GM12878 (cell line): ENCODE measurements at regions not wholly inside any gene's neighbourhood (a gene's known extent, or its start where the extent isn't known, plus 50 kb on each side); places are given as distances from the start of the nearest gene placed in this dataset.

Experiments
- ATAC-seq: fragments of 200-7000 bp; cut with Tn5 transposase; 3 replicates; pipeline ENCODE4 v1.9.1; 2020; ENCODE audit warnings: mild to moderate bottlenecking, moderate library complexity
- BruUV-seq: library from RNA; stranded (reverse); fragments of 400-500 nt; replicated peaks from 2 replicates; lab custom pipeline; 2021; lab: Mats Ljungman, UMichigan
- CTCF ChIA-PET: fragments of 300-600 bp; sonication (Branson Sonifier 250); formaldehyde crosslinking; extraction: SDS; loops from one replicate; lab custom pipeline; 2021; ENCODE audit warnings: inconsistent platforms; lab: Yijun Ruan, JAX
- POLR2A ChIA-PET: fragments of 350-600 bp; formaldehyde crosslinking; extraction: SDS; loops from one replicate; lab custom pipeline; 2021; ENCODE audit warnings: inconsistent platforms; lab: Charles Lee
- RAD21 ChIA-PET: fragments of 300-600 bp; sonication (Branson Sonifier 250); formaldehyde crosslinking; loops from one replicate; lab custom pipeline; 2023; ENCODE audit warnings: antibody characterized with exemption; ENCODE audit not compliant: unreplicated experiment; lab: Charles Lee
- SMC1A ChIA-PET: fragments of 300-600 bp; sonication (Branson Sonifier 250); formaldehyde crosslinking; loops from one replicate; lab custom pipeline; 2023; ENCODE audit not compliant: unreplicated experiment, uncharacterized antibody; lab: Charles Lee
- DNase-seq: peaks from one replicate; pipeline ENCODE4 v3.0.0-alpha.2; 2011; ENCODE audit warnings: low read depth, low spot score
- FAIRE-seq: peaks from 3 replicates; lab custom pipeline; 2011; peaks lifted over from hg19 to GRCh38; lab: Jason Lieb, UNC
- H2AFZ ChIP-seq: 2 replicates; pipeline ENCODE4 v1.6.0; 2011; ENCODE audit warnings: low read depth, low read length, control low read depth; ENCODE audit not compliant: control insufficient read depth
- H3K27ac ChIP-seq: 2 replicates; pipeline ENCODE4 v1.5.1; 2011; ENCODE audit warnings: control low read depth; ENCODE audit not compliant: control insufficient read depth, insufficient read depth
- H3K27me3 ChIP-seq, 2 experiments: replicated peaks in 1 of 2; 2 replicates each; pipeline versions ENCODE4 v1.6.0 to v1.6.1; 2011; ENCODE audit warnings: low read length in 1 of 2; ENCODE audit not compliant: control insufficient read depth in 2 of 2, insufficient read depth in 2 of 2
- H3K36me3 ChIP-seq, 2 experiments: 2 replicates each; pipeline ENCODE4 v1.5.1; 2011; ENCODE audit warnings: low read length in 1 of 2; ENCODE audit not compliant: control insufficient read depth in 2 of 2, insufficient read depth in 2 of 2
- H3K4me1 ChIP-seq: 2 replicates; pipeline ENCODE4 v1.6.1; 2011; ENCODE audit warnings: mild to moderate bottlenecking, low read length, moderate library complexity, mixed read lengths; ENCODE audit not compliant: control insufficient read depth, insufficient read depth
- H3K4me2 ChIP-seq: 2 replicates; pipeline ENCODE4 v1.6.0; 2011; ENCODE audit warnings: control low read depth; ENCODE audit not compliant: control insufficient read depth, insufficient read depth
- H3K4me3 ChIP-seq: fragments of 200-600 bp; sonication (generic); 2 replicates; pipeline ENCODE4 v1.5.1; 2016
- H3K79me2 ChIP-seq: 2 replicates; pipeline ENCODE4 v1.6.0; 2011; ENCODE audit warnings: low read length; ENCODE audit not compliant: control insufficient read depth, insufficient read depth
- H3K9ac ChIP-seq: 2 replicates; pipeline ENCODE4 v1.8.0; 2011; ENCODE audit warnings: low read length, control low read depth, mixed read lengths; ENCODE audit not compliant: control insufficient read depth, insufficient read depth
- H3K9me3 ChIP-seq: replicated peaks from 3 replicates; pipeline ENCODE4 v1.5.1; 2011; ENCODE audit warnings: mild to moderate bottlenecking, low read length; ENCODE audit not compliant: control insufficient read depth, insufficient read depth
- H4K20me1 ChIP-seq: 2 replicates; pipeline ENCODE4 v1.6.0; 2011; ENCODE audit not compliant: control insufficient read depth, insufficient read depth
- BHLHE40 ChIP-seq, 2 experiments: fragments of 450-650 bp in 1 of 2; IDR thresholded peaks; 2 replicates each; pipeline ENCODE4 v1.6.1; 2011 to 2017; ENCODE audit warnings: low read depth in 2 of 2, borderline replicate concordance in 1 of 2, improper control_type of control experiment in 1 of 2, low read length in 1 of 2, mild to moderate bottlenecking in 1 of 2
- HDAC2 ChIP-seq: fragments of 200-600 bp; sonication (generic); IDR thresholded peaks from 2 replicates; pipeline ENCODE4 v1.6.1; 2017
- IKZF2 ChIP-seq, 2 experiments: fragments of 450-650 bp; IDR thresholded peaks; 2 replicates each; pipeline ENCODE4 v1.6.1; 2017; ENCODE audit warnings: mild to moderate bottlenecking in 2 of 2, moderate library complexity in 2 of 2
- NFIC ChIP-seq: IDR thresholded peaks from 2 replicates; pipeline ENCODE4 v1.6.1; 2012; ENCODE audit warnings: low read depth, mild to moderate bottlenecking, inconsistent platforms, low read length, moderate library complexity
- POU2F2 ChIP-seq: IDR thresholded peaks from 3 replicates; pipeline ENCODE4 v1.6.1; 2011; ENCODE audit warnings: low read depth, mild to moderate bottlenecking, low read length, borderline replicate concordance
- SMAD5 ChIP-seq: IDR thresholded peaks from 2 replicates; pipeline ENCODE4 v1.6.1; 2016; ENCODE audit warnings: antibody characterized with exemption, low read depth
- SREBF2 ChIP-seq: IDR thresholded peaks from 2 replicates; pipeline ENCODE4 v1.6.1; 2012; ENCODE audit warnings: mild to moderate bottlenecking, low read length
- TCF3 ChIP-seq: IDR thresholded peaks from 2 replicates; pipeline ENCODE4 v1.6.1; 2012; ENCODE audit warnings: low read depth, mild to moderate bottlenecking, low read length, borderline replicate concordance; ENCODE audit not compliant: insufficient read depth
- ZNF384 ChIP-seq: IDR thresholded peaks from 2 replicates; pipeline ENCODE4 v1.6.1; 2012; ENCODE audit warnings: low read depth, mild to moderate bottlenecking, low read length, improper control_type of control experiment, borderline replicate concordance
- WGBS: methylation state at CpG from one replicate; pipeline ENCODE4 v1.1.6; 2016; ENCODE audit warnings: low lambda C conversion rate; ENCODE audit not compliant: insufficient replicate concordance, insufficient coverage; ENCODE audit errors: missing lambda C conversion rate; 5-methylcytosine and 5-hydroxymethylcytosine counted together
- in situ Hi-C: fragments of 300-500 bp; cut with MboI; formaldehyde crosslinking; loops from 9 replicates; pipeline ENCODE4 v1.14.3; 2018; ENCODE audit warnings: mixed read lengths
- intact Hi-C: fragments of 100-400 bp; cut with micrococcal nuclease; formaldehyde crosslinking; loops from one replicate; pipeline ENCODE4 v1.14.2; 2022; ENCODE audit not compliant: unreplicated experiment
- TF ChIP-seq, protein P1 (sequence below): IDR thresholded peaks from 2 replicates; pipeline ENCODE4 v1.6.1; 2012; ENCODE audit warnings: improper control_type of control experiment, low read depth, low read length; ENCODE audit not compliant: insufficient replicate concordance
- TF ChIP-seq, protein P2 (sequence below): fragments of 450-650 bp; formaldehyde crosslinking; IDR thresholded peaks from 2 replicates; pipeline ENCODE4 v1.5.0; 2022; ENCODE audit warnings: mild to moderate bottlenecking, missing genetic modification characterization
- TF ChIP-seq, protein P3 (sequence below): fragments of 450-650 bp; IDR thresholded peaks from 2 replicates; pipeline ENCODE4 v1.6.1; 2017; ENCODE audit warnings: mild to moderate bottlenecking, moderate library complexity

DNA sequence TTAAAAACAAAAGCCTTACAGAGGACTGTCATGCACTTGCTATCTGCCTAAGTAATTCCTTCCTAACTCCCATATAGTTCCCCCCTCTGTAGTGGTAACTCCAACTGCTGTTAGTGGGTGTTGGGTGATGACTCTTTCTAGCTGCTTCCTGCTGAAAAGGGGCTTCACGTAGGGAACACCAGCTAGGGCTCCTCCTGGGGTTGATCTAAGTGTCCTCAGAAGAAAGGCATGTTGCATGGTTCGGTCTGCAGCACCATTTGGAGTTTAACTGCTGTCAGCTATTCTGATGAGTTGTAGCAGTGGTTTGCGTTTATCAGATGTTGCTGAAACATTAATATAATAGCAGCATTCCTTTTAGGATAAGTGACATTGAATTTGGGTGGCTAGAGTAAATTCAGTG lies 281.9 kb upstream of the TUSC1 start:
- Histone ChIP-seq H3K9ac (no peak overlapping the region), H4K20me1 (no peaks in the 10 kb centered on the region), H3K79me2 (no peaks in the 10 kb centered on the region), H3K27me3 (no peaks in the 10 kb centered on the region), H2AFZ (no peak overlapping the region), H3K4me1 (no peaks in the 10 kb centered on the region), H3K36me3 (no peaks in the 10 kb centered on the region), H3K27ac (no peak overlapping the region), H3K9me3 (no peaks in the 10 kb centered on the region), H3K4me2 (no peak overlapping the region), H3K4me3 (no peak overlapping the region)
- RAD21 ChIA-PET = no interaction called here
- CTCF ChIA-PET = interaction anchor here (2.4 kb wide), 1 partner anchor 366 kb away, joined by 6 read pairs; no protein-coding TSS in a partner anchor
- BruUV-seq = no TSS peak
- no peak for ATAC-seq
- SMC1A ChIA-PET = interaction anchor here (0.6 kb wide), 1 partner anchor 69 kb away, joined by 3 read pairs; no protein-coding TSS in a partner anchor
- intact Hi-C loops (loop anchor here (10.0 kb wide), 1 partner anchor 895 kb away; no protein-coding TSS in a partner anchor), in situ Hi-C loops (loop anchor here (5.0 to 10.0 kb wide), 2 partner anchors 367 to 645 kb away; no protein-coding TSS in a partner anchor)
- 14% methylated on average over 3 of the region's 3 CpGs for WGBS
- FAIRE-seq = no peak
- DNase-seq = no peak
- POLR2A ChIA-PET = no interaction called here
- TF ChIP-seq, protein P1, sequence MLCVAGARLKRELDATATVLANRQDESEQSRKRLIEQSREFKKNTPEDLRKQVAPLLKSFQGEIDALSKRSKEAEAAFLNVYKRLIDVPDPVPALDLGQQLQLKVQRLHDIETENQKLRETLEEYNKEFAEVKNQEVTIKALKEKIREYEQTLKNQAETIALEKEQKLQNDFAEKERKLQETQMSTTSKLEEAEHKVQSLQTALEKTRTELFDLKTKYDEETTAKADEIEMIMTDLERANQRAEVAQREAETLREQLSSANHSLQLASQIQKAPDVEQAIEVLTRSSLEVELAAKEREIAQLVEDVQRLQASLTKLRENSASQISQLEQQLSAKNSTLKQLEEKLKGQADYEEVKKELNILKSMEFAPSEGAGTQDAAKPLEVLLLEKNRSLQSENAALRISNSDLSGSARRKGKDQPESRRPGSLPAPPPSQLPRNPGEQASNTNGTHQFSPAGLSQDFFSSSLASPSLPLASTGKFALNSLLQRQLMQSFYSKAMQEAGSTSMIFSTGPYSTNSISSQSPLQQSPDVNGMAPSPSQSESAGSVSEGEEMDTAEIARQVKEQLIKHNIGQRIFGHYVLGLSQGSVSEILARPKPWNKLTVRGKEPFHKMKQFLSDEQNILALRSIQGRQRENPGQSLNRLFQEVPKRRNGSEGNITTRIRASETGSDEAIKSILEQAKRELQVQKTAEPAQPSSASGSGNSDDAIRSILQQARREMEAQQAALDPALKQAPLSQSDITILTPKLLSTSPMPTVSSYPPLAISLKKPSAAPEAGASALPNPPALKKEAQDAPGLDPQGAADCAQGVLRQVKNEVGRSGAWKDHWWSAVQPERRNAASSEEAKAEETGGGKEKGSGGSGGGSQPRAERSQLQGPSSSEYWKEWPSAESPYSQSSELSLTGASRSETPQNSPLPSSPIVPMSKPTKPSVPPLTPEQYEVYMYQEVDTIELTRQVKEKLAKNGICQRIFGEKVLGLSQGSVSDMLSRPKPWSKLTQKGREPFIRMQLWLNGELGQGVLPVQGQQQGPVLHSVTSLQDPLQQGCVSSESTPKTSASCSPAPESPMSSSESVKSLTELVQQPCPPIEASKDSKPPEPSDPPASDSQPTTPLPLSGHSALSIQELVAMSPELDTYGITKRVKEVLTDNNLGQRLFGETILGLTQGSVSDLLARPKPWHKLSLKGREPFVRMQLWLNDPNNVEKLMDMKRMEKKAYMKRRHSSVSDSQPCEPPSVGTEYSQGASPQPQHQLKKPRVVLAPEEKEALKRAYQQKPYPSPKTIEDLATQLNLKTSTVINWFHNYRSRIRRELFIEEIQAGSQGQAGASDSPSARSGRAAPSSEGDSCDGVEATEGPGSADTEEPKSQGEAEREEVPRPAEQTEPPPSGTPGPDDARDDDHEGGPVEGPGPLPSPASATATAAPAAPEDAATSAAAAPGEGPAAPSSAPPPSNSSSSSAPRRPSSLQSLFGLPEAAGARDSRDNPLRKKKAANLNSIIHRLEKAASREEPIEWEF = no peak
- TF ChIP-seq TCF3 (no peak), POU2F2 (no peak), IKZF2 (IDR thresholded peaks at IDR 0.05) (no peak), SMAD5 (no peak), BHLHE40 (IDR thresholded peaks at IDR 0.05; ENCODE audit: borderline replicate concordance in 1 of 2, low read depth in 2 of 2, low read length in 1 of 2) (no peak), NFIC (no peak), ZNF384 (no peak), HDAC2 (no peak), SREBF2 (no peak)
- TF ChIP-seq, protein P2, sequence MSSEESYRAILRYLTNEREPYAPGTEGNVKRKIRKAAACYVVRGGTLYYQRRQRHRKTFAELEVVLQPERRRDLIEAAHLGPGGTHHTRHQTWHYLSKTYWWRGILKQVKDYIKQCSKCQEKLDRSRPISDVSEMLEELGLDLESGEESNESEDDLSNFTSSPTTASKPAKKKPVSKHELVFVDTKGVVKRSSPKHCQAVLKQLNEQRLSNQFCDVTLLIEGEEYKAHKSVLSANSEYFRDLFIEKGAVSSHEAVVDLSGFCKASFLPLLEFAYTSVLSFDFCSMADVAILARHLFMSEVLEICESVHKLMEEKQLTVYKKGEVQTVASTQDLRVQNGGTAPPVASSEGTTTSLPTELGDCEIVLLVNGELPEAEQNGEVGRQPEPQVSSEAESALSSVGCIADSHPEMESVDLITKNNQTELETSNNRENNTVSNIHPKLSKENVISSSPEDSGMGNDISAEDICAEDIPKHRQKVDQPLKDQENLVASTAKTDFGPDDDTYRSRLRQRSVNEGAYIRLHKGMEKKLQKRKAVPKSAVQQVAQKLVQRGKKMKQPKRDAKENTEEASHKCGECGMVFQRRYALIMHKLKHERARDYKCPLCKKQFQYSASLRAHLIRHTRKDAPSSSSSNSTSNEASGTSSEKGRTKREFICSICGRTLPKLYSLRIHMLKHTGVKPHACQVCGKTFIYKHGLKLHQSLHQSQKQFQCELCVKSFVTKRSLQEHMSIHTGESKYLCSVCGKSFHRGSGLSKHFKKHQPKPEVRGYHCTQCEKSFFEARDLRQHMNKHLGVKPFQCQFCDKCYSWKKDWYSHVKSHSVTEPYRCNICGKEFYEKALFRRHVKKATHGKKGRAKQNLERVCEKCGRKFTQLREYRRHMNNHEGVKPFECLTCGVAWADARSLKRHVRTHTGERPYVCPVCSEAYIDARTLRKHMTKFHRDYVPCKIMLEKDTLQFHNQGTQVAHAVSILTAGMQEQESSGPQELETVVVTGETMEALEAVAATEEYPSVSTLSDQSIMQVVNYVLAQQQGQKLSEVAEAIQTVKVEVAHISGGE (CRISPR knock-in tag) = no peak
- TF ChIP-seq, protein P3, sequence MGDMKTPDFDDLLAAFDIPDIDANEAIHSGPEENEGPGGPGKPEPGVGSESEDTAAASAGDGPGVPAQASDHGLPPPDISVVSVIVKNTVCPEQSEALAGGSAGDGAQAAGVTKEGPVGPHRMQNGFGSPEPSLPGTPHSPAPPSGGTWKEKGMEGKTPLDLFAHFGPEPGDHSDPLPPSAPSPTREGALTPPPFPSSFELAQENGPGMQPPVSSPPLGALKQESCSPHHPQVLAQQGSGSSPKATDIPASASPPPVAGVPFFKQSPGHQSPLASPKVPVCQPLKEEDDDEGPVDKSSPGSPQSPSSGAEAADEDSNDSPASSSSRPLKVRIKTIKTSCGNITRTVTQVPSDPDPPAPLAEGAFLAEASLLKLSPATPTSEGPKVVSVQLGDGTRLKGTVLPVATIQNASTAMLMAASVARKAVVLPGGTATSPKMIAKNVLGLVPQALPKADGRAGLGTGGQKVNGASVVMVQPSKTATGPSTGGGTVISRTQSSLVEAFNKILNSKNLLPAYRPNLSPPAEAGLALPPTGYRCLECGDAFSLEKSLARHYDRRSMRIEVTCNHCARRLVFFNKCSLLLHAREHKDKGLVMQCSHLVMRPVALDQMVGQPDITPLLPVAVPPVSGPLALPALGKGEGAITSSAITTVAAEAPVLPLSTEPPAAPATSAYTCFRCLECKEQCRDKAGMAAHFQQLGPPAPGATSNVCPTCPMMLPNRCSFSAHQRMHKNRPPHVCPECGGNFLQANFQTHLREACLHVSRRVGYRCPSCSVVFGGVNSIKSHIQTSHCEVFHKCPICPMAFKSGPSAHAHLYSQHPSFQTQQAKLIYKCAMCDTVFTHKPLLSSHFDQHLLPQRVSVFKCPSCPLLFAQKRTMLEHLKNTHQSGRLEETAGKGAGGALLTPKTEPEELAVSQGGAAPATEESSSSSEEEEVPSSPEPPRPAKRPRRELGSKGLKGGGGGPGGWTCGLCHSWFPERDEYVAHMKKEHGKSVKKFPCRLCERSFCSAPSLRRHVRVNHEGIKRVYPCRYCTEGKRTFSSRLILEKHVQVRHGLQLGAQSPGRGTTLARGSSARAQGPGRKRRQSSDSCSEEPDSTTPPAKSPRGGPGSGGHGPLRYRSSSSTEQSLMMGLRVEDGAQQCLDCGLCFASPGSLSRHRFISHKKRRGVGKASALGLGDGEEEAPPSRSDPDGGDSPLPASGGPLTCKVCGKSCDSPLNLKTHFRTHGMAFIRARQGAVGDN = no peak
